ENCODE measurements at regions not wholly inside any gene's neighbourhood (a gene's known extent, or its start where the extent isn't known, plus 50 kb on each side); places are given as distances from the start of the nearest gene placed in this dataset.

GRCh38 chr6:19322691-19323485 is 514.3 kb upstream of the ID4 start:
- Histone ChIP-seq H4K20me1 (ENCODE audit: insufficient read depth) (no peaks in the 10 kb centered on the region), H3K4me2 (no peak overlapping the region), H3K79me2 (ENCODE audit: insufficient read depth) (no peaks in the 10 kb centered on the region), H3K36me3 (replicated peaks in 1 of 2; ENCODE audit: control insufficient read depth in 1 of 2, insufficient read depth in 2 of 2, low read length in 1 of 2) (no peaks in the 10 kb centered on the region), H3K9ac (no peak overlapping the region), H2AFZ (ENCODE audit: low read depth) (no peak overlapping the region), H3K27me3 (ENCODE audit: insufficient read depth) (no peaks in the 10 kb centered on the region), H3K9me2 (no peaks in the 10 kb centered on the region), H3K4me1 (ENCODE audit: control insufficient read depth in 1 of 2, insufficient read depth in 2 of 2, low read depth in 1 of 2, low read length in 1 of 2) (no peaks in the 10 kb centered on the region; a peak in 1 of 4 replicates), H3F3A (replicated peaks; ENCODE audit: insufficient read depth) (no peaks in the 10 kb centered on the region), H3K4me3 (ENCODE audit: low read depth in 2 of 2, low read length in 1 of 2) (no peak overlapping the region), H3K27ac (ENCODE audit: low read depth in 2 of 2, low read length in 1 of 2) (no peak overlapping the region), H3K9me3 (no peaks in the 10 kb centered on the region)
- WGBS (ENCODE audit: low lambda C conversion rate): 6% methylated on average over 5 of the region's 5 CpGs
- DNase-seq: no peak
- ChIA-PET POLR2A (no interaction called here), CTCF (no interaction called here)
- no peak for TF ChIP-seq GABPA (IDR thresholded peaks at IDR 0.05; ENCODE audit: low read depth)
- no peak for TF ChIP-seq TEAD4 (IDR thresholded peaks at IDR 0.05; ENCODE audit: borderline replicate concordance, insufficient read depth)
- TF ChIP-seq GATA2 (CRISPR knock-in tag; IDR thresholded peaks at IDR 0.05): no peak
- TF ChIP-seq RXRA (IDR thresholded peaks at IDR 0.05; ENCODE audit: borderline replicate concordance, low read depth): no peak
- no peak for TF ChIP-seq MEF2A (IDR thresholded peaks at IDR 0.05; ENCODE audit: borderline replicate concordance, low read depth)
- TF ChIP-seq SIN3A (IDR thresholded peaks at IDR 0.05; ENCODE audit: borderline replicate concordance, low read depth, low read length): no peak
- TF ChIP-seq TCF12 (IDR thresholded peaks at IDR 0.05): no peak
- no peak for TF ChIP-seq PBX3 (IDR thresholded peaks at IDR 0.05)
- no peak for TF ChIP-seq EP300 (IDR thresholded peaks at IDR 0.05; ENCODE audit: borderline replicate concordance in 1 of 2, low read depth in 1 of 2, low read length in 1 of 2)
- no peak for TF ChIP-seq POLR2AphosphoS5 (IDR thresholded peaks at IDR 0.05; ENCODE audit: low read depth, low read length)
- TF ChIP-seq, protein P1, sequence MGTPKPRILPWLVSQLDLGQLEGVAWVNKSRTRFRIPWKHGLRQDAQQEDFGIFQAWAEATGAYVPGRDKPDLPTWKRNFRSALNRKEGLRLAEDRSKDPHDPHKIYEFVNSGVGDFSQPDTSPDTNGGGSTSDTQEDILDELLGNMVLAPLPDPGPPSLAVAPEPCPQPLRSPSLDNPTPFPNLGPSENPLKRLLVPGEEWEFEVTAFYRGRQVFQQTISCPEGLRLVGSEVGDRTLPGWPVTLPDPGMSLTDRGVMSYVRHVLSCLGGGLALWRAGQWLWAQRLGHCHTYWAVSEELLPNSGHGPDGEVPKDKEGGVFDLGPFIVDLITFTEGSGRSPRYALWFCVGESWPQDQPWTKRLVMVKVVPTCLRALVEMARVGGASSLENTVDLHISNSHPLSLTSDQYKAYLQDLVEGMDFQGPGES (IDR thresholded peaks at IDR 0.05; ENCODE audit: low read depth, low read length): no peak
- no peak for TF ChIP-seq SMC3 (IDR thresholded peaks at IDR 0.05; ENCODE audit: low read depth, low read length)
- TF ChIP-seq MXI1 (IDR thresholded peaks at IDR 0.05; ENCODE audit: low read depth, low read length): no peak
- no peak for TF ChIP-seq CHD2 (IDR thresholded peaks at IDR 0.05; ENCODE audit: low read length, partially characterized antibody)
- no peak for TF ChIP-seq ELF1 (IDR thresholded peaks at IDR 0.05)
- no peak for TF ChIP-seq FOSL2 (IDR thresholded peaks at IDR 0.05; ENCODE audit: borderline replicate concordance, low read depth)
- TF ChIP-seq, protein P2, sequence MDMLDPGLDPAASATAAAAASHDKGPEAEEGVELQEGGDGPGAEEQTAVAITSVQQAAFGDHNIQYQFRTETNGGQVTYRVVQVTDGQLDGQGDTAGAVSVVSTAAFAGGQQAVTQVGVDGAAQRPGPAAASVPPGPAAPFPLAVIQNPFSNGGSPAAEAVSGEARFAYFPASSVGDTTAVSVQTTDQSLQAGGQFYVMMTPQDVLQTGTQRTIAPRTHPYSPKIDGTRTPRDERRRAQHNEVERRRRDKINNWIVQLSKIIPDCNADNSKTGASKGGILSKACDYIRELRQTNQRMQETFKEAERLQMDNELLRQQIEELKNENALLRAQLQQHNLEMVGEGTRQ (IDR thresholded peaks at IDR 0.05; ENCODE audit: borderline replicate concordance, low read depth, low read length): no peak
